Coronary artery (tissue), 2 donors: ENCODE measurements at regions not wholly inside any gene's neighbourhood (a gene's known extent, or its start where the extent isn't known, plus 50 kb on each side); places are given as distances from the start of the nearest gene placed in this dataset.
A peak's percentile ranks its signal among the peaks of the same experiment; 100 is the strongest.

Experiments
- DNase-seq: peaks from one replicate; pipeline ENCODE4 v3.0.0-alpha.2; 2017; ENCODE audit warnings: low spot score
- H3K27ac ChIP-seq, 2 donors: fragments of 200-600 bp; sonication (generic); one replicate each; pipeline ENCODE4 v1.5.1; 2016 to 2019
- H3K4me3 ChIP-seq: fragments of 200-600 bp; sonication (generic); 2 replicates; pipeline ENCODE4 v1.5.1; 2016; ENCODE audit warnings: mild to moderate bottlenecking, moderate library complexity
- CTCF ChIP-seq: fragments of 200-600 bp; sonication (generic); IDR thresholded peaks from one replicate; pipeline ENCODE4 v1.5.1; 2019; ENCODE audit warnings: antibody characterized with exemption

GRCh38 chr2:180111901-180112300, 104.8 kb upstream of the CWC22 start:
- TF ChIP-seq CTCF: no peak

GRCh38 chr2:180110469-180110868, 103.4 kb upstream of the CWC22 start:
- no peak overlapping the region for H3K4me3 ChIP-seq
- H3K27ac ChIP-seq: no peak overlapping the region
- no peak for TF ChIP-seq CTCF
- no peak for DNase-seq

More at GRCh38 chr2:180111901-180112300, 104.8 kb upstream of the CWC22 start:
- H3K27ac ChIP-seq: no peak overlapping the region
- no peak overlapping the region for H3K4me3 ChIP-seq
- no peak for DNase-seq

GRCh38 chr2:180101846-180102245, 94.7 kb upstream of the CWC22 start:
- H3K27ac ChIP-seq: no peak overlapping the region
- no peak overlapping the region for H3K4me3 ChIP-seq
- DNase-seq: no peak
- TF ChIP-seq CTCF: no peak

GRCh38 chr2:180099308-180099707, 92.2 kb upstream of the CWC22 start:
- Histone ChIP-seq H3K4me3 (no peak overlapping the region), H3K27ac (no peak overlapping the region)
- DNase-seq: no peak
- no peak for TF ChIP-seq CTCF

- Histone ChIP-seq H3K27ac (no peak overlapping the region), H3K4me3 (no peak overlapping the region)
- no peak for TF ChIP-seq CTCF
- no peak for DNase-seq
Observed at GRCh38 chr2:180085144-180085543, 78.0 kb upstream of the CWC22 start.

- no peak overlapping the region for H3K4me3 ChIP-seq
- no peak for DNase-seq
- H3K27ac ChIP-seq: no peak overlapping the region
- peak; percentile 40 for TF ChIP-seq CTCF
Observed at GRCh38 chr2:180077295-180077906, 70.3 kb upstream of the CWC22 start.

GRCh38 chr2:180075870-180076269, 68.8 kb upstream of the CWC22 start:
- Histone ChIP-seq H3K27ac (no peak overlapping the region), H3K4me3 (no peak overlapping the region)
- no peak for DNase-seq
- TF ChIP-seq CTCF: no peak
